COR-L47 (cell line): ENCODE measurements at regions not wholly inside any gene's neighbourhood (a gene's known extent, or its start where the extent isn't known, plus 50 kb on each side); places are given as distances from the start of the nearest gene placed in this dataset.

Experiments used
- DNase-seq: peaks from one replicate; lab custom pipeline; 2025; lab: John Stamatoyannopoulos, UW

DNA sequence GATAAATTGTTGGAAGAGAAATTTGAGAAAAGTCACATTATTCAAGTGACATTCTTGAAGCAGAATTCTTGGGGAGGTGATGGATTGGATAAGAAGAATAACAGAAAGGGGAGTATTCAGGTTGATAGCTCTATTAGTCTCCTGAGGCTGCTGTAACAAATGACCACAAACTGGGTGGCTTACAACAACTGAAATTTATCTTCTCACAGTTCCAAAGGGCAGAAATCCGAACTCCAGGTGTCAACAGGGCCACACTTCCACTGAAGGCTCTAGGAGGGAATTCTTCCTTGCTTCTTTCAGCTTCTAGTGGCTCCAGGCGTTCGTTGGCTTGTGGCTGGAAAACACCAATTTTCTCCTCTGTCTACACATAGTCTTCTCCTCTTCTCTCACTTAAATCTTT lies 99.8 kb downstream of the TES start:
- no peak for DNase-seq

DNA sequence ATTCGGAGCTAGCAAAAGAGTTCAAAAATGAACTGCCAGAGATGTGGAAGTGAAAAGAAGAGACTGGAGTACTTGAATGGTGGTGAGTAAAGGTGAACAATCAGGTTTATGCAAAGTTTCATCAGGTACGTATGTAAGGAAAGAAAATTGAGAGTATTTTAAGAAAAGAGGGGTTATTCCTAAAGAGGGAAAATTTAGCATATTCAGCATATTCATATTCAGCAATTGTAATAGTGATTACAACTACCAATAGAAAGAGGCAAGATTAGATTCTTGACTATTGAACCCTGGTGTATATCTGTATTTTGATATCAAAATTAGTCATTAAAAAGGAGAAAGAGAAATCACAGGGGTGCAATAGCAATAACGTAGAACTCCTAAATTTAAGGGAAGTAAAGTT lies 100.9 kb downstream of the TES start:
- DNase-seq: no peak

DNA sequence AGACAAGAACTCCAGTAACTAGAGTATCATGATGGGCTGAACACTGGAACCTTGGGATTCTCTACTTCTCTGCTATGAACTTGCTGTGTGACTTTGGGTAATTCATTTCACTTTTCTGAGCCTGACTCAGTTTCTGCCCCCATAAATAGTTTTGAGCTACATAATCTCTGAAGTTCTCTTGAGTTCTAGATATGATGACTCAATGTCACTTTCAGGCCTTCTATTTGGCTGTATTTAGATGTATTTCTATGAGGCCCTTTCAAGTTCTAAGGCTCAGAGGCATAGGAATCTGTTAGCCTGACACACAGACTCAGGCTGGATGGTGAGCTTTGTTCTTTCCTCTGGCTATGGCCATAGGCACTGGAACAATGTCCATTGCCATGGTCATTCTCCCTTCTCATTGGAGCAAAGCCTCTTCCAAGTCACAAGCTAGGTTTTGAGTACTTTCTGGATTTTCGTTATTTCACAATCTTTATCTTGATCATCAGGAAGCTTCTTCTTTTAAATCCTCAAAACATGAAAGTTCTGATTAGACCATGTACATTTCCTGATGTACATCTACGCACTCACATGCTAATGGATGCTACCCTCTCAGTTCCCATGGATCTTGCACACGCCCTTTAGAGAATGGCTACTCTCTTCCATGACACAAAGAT lies 101.6 kb downstream of the TES start:
- no peak for DNase-seq

DNA sequence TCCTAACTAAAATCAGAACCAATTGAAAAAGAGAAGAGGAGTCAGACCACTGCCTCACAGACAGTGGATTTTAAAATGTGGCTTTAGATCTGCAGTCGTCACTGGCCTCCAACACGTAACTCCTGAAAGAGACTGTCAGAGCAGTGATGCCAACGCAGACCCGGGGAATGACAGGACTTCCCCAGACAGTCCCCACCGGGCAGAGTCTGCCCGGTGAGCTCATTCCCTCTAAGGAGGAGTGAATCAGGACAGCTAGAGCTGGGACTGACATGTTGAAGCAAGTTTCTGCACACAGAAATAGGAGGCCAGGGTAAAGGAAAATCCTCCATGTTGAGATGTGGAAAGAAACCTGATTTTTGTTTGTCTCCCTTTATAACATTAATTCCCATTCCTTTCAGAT lies 105.0 kb downstream of the TES start:
- DNase-seq: no peak

DNA sequence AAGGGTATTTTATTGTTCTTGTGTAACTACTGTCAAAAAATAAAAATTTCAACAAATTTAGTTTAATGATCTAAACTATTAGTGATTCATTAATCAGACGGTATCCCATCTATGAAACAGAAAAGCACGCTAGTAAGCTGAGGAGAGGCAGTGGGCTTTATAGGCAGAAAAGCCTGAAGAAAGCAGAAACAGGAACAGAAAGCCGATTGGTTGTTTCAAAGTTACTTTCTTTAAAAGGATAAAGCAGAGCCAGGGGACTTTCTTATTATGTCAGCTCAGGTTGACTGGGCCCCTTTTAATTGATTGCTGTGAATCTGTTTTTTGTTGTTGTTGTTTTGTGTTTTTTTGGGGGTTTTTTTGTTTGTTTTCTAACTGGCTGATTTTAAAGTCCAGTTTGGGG lies 105.5 kb downstream of the TES start:
- DNase-seq: no peak

DNA sequence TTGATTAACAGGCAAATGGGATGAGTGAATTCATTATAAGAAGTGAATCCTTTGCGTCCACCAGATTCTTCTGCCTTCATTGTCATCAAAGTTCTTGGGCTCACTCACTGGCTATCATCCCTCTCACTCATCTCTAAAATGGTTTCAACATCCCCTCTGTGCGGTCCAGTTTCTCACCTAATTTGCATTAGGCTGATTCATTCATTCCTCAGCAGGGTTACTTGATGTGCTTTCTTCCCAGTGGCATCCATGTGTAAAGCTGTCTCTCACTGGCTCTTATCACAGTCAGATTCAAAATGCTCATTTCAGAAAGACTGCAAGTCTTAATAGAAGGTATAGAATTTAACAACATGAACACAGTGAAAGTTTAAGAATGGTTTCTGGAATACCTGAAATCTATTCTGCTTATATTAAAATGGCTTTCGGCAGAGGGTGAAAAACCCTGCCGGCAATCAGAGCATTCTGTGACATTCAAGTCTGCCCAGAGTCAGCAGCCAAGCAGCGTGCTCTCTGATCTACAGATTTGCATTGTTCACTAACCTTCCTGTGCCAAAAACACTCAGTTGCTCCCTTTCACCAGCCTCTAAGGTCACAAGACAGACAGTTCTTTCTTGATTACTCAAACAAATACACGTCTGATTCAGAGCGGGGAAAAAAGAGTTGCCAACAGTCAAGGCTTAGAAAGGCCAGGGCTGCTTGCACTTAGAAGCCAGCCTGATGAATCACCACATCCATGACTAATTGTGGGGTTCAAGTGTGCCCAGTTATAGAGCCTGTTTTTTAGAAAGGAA lies 106.7 kb downstream of the TES start:
- DNase-seq: no peak

DNA sequence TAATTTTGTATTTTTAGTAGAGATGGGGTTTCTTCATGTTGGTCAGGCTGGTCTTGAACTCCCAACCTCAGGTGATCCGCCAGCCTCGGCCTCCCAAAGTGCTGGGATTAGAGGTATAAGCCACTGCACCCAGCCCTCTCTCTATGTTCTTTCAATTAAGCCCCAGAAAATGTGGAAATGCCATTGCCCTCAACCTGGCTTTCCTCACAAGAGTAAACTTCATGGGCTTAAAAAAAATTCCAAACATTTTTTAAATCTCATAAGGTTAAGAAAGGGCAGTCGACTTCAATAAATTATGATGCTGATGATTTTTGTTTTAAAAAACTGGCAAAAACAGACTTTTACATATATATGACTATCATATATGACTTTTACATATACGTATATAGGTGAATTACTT lies 107.6 kb downstream of the TES start:
- DNase-seq: no peak

DNA sequence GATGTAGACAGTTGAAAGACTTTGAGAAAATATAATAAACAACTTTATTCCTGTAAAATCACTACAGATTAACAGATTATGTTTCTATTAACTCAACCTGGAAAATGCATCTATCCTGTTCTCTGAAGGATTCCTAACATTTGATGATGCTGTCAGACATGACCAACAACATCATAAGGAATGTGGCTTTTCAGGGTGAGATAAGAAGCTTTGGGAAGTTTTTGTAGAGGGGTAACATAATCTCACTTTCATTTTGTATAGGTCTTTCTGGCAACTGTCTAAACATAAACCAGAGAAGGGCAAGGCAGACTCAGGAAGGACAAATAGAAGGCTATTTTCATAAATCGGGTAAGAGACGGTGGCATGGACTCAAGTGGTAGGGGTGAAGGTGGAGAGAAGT lies 112.2 kb downstream of the TES start:
- no peak for DNase-seq

DNA sequence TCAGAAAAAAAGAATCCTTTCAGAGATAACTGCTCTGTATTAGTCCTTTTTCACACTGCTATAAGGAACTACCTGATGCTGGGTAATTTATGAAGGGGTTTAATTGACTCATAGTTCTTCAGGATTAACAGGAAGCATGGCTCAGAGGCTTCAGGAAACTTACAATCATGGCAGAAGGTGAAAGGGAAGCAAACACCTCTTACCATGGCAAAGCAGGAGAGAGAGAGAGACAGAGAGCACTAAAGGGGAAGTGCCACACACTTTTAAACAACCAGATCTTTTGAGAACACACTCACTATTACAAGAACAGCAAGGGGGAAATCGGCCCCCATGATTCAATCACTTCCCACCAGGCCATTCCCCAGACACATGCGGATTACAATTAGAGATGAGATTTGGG lies 114.2 kb downstream of the TES start:
- DNase-seq: no peak

DNA sequence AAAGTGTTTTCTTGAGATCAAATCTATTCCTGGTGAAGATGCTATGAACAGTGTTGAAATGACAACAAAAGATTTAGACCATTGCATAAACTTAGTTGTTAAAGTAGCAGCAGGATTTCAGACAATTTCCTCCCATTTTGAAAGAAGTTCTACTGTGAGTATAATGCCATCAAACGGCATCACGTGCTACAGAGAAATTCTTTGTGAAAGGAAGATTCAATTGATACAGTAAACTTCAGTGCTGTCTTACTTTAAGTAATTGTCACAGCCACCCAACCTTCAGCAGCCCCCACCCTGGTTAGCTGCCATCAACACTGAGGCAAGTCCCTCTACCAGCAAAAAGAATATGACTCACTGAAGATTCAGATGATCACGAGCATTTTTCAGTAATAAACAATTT lies 115.2 kb downstream of the TES start:
- no peak for DNase-seq

DNA sequence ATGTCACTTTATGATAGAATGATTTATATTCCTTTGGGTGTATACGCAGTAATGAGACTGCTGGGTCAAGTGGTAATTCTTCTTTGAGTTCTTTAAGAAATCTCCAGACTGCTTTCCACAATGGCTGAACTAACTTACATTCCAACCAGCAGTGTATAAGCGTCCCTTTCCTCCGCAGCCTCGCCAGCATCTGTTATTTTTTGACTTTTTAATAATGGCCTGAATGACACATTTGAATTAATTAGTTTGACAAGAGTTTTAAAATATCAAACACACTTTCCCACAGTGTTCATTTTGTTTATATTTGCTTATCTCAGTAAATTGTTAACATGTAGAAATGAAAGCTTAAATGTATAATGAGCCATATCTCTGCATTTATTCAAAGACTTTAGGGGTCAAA lies 116.8 kb downstream of the TES start:
- DNase-seq: no peak

DNA sequence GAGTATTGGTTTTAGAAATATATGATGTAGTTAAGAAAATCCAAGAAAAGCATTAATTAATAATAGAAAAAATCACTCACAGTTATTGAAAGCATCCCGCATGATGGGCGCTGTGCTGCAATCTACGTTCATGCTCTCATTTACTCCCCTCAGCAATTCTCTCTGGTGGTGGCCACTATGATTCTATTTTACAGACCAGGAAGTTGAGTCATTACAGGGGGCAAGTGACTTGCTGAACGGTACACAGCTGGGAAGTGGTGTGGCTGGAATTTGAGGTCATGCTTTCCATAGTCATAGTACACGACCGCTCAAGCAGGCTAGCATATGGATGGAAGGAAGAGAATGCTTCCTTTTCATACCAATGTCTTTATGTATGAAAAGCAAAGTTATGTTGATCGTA lies 117.4 kb downstream of the TES start:
- no peak for DNase-seq

DNA sequence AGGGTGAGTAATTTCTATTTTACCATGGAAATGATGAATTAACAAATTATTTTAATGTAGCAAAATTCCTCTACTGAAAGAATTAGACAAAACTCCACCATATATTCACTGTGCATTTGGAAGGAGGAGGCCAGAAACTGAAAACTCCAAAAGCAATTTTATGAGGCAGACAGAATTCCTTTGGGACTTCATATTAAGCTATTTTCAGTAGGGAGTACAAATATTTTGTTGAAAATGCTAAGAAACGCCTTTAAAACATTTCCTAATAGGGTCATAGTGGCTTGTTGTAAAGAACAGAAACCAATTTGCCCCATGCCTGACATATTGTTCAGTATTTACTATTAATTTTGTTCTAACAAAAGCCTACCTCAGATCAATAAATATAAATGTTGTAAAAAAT lies 117.8 kb downstream of the TES start:
- DNase-seq: no peak

DNA sequence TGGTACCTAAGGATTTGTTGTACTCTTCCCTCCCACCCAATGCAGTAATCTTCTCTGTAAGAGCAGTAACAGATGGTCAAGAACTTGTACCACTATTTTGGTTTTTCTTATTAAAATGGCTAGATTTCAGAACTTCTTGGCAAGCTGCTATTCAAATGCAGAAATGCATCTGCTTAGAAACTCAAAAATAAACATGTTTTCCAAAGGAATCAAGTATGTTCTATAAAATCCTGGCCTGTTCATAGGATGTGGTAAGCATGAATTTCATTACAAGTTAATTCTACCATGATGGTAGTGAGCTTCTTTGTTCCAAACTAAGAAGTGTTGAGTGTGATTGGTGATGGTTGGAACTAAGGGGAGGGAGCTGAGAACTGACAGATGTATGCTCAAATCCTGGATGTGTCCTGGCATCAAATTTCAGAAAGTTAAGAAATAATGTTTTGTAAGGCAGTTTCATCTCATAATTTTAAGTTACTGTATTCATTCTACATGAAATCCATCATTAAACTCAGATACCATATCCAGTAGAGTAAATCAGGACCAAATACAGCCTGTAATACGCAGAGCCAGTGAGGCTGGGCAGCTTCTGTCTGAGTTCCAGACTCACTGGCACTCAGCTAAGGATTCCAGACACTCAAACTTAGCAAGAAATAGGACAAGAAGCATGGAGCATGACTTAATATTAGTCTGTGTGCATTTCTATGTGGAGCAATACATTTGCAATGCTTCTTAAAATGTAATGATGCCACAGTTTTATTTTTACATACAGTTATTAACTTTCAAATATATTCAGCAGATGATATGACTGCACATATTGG lies 119.6 kb downstream of the TES start:
- no peak for DNase-seq

DNA sequence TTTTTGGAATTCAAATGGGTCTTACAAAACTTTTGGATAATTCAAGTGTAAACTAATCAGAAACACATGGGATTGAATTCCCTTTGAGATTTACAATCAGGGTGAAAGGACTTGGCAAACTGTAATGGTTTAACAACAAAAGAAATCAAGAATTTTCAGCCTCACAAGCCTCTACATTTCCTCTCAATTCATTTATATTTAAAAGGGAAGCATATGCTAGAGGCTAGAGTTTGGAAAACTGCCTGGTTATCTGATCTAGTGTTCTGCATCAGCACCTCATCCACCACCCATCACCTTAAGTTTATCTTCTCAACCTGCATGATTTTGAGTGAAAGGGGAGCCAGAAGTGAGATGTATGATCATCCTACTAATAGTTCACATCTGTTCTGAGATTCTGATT lies 120.7 kb downstream of the TES start:
- DNase-seq: no peak

DNA sequence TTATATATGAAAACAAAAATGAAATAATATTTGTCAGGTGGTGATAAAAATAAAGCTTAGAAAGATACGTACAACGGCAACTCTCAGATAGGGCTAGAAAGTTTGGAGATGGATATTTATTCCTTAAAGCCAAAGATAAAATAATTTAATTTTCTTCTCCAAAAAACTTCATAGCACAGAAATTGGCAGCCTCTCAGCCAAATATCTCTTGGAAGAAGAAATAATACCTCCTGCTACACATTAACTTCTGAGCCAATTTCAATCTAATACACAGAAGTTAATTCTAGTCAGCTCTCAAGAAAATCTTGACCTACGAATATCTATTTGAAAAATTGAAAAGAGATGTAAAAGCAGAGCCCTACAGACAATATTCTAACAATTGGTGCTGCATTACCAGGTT lies 122.4 kb downstream of the TES start:
- no peak for DNase-seq

DNA sequence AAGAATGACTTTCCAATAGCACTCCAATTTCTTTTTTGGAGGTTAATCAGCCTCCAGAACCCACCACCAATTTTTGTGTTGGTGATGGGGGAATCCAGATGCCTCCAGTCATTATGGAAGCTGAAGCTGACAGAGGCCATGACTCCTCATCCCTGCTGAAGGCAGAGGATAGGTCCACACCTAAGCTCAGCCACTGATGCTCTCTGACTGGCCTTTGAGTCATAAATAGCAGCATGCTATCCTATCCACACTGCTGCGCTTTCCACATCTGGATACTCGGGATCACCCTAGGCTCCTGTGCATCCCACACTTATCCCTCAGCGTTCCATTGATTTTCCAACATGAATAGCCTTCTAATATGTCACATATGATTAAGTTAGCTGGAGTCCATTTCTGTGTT lies 124.2 kb downstream of the TES start:
- DNase-seq: no peak

DNA sequence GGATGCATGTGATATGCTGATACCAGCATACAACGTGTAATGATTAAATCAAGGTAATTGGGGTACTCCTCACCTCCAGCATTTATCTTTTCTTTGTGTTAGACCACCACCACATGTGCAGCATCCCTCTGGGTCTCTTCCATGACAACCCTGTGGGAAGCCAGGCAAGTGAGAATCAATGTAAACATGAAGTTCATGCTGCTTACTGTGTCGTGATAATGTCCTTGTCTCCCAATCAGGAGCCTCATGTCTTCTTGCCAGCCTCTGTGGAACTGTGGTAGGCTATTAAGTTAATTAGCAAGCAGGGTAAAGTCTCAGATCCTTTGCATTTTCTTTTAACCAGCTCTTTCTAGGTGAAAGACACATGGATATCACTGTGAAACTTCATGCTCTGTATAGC lies 126.7 kb downstream of the TES start:
- DNase-seq: peak; percentile 25

DNA sequence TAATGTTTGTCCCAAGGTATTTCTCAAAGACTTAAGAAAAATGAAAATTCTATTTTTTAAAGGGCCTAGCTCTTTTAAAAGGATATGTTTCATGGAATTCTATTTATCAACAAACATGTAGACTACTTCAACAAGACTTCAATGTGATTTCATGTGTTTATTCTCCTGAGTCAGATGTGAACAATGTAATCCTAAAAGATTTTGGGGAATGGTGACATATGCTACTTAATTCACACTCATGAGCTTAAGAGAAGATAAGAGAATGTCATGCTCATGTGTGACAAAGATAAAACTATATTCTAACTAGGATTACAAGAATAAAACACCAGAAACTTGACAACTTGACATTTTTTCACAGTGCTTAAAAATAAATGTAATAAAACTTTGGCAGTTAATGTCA lies 127.5 kb downstream of the TES start:
- no peak for DNase-seq

DNA sequence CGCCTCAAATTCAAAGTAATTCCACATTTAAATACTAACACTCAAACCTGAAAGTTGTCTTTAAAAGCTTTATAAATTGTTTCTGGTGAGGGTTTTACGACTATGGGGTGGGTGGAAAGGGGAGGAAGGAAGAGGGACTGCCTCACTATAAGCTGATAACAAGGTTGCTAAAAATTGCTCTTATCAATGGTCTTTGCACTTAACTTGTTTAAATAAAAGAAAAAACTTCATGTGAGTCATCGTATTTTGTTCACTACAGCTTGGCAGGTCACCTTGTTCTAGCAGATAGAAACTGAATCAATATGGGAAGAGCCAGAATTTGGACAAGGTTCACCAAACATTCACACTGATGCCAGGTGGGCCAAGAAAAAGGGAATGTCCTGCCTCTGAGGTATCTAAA lies 129.2 kb downstream of the TES start:
- no peak for DNase-seq

DNA sequence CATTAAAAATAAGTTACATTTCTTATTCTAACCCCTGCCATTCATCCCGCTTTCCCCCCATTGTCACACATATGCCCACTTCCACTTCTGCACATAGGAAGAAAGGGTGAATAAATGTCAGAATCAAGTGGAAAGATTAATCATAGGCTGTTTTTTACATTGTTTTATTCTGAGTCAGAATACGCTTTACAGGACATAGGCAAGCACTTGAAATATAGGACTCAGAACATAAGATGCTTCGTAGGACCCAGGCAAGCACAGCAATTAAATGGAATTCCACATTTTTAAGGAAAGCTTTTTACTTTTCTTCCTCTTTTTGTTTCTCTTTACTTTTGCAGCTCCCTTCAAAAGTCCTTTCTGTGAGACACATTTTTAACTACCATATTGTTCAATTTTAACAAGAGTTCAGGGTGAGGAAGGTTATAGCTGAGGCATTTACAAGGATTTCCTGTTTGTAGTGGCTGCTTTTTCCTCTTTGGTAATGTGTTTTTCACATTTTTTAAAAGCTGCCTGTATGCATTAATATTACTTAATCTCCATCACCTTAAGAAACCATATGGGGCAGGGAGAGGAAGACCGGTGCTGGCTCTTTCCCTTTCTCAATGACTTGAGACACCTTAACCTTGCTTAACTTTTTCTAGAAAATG lies 130.0 kb downstream of the TES start:
- DNase-seq: no peak
